GM18505 (cell line): ENCODE measurements at regions not wholly inside any gene's neighbourhood (a gene's known extent, or its start where the extent isn't known, plus 50 kb on each side); places are given as distances from the start of the nearest gene placed in this dataset.

Experiments used
- ATAC-seq: cut with Tn5 transposase; IDR thresholded peaks from one replicate; pipeline ENCODE4 v1.9.1; 2021; ENCODE audit not compliant: unreplicated experiment
- POLR2A ChIP-seq: IDR thresholded peaks from 4 replicates; pipeline ENCODE4 v1.6.1; 2011; ENCODE audit warnings: borderline replicate concordance; ENCODE audit not compliant: insufficient read depth, insufficient read length; ENCODE audit errors: extremely low read depth

DNA sequence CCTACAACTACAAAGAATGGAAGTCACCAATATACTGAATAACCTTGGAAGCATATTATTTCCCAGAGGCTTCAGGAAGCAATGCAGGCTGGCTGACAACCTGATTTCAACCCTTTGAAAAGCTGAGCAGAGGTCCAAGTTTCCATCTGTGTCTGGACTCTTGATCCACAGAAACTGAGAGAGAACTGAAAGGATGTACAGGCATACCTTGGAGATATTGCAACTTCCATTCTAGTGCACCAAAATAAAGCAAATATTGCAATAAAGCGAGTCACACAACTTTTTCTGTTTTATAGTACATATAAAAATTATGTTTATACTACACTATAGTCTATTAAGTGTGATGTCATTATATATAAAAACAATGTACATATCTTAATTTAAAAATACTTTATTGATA lies 85.3 kb downstream of the TYW3 start:
- ATAC-seq = no peak
- TF ChIP-seq POLR2A = no peak

GRCh38 chr1:74818661-74819456 lies 85.9 kb downstream of the TYW3 start:
- ATAC-seq = no peak
- no peak for TF ChIP-seq POLR2A

DNA sequence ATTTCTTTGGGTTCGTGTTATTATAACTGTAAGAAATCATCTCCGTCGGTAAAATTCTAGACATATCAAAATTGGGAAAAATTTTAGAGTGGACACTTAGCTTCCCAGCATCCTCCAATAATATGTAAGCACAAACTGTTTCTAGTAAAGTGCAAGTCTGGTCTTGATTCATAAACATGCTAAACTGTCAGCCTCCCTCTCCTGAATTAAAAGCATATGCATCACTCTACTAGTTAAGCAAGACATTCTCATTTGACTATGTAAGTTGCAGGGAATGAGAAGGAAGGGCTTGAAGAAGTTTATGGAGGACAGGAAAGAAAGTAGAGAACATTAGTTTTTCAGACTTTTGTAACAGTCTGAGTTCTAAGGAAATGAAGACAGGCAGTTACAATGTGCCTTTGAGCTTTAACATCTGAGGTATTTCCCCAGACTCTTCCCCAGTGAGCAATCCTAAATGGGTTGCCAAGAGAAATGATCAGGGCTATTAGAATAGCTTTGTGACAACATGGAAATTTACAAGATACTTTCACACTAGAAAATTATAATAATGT lies 90.0 kb downstream of the TYW3 start:
- TF ChIP-seq POLR2A = no peak
- ATAC-seq = no peak

DNA sequence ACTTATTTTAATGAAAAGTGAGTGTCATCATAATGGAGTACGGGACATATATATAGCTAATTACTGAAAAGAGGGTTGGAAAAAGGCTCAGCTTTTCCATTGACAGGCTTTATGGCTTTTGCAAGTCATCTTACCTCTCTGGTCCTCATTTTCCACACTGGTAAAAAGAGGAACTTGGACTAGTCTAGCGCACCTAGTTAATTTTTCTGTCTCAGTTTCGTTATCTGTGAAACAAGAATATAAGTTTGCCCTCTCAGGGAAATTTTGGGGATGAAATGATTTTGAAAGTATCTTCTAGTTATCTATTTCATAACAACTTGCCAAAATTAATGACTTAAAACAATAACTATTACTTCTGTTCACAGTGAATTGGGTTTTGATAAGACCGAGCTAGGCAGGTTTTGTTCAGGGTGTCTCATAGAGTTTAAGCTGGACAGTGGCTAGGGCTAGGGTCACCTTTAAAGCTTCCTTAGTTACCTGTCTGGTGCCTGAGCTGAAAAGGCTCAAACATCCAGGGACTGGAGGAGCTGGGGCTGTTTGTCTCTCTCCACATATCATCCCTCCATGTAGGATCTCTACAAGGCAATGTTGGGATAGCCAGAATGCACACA lies 91.7 kb downstream of the TYW3 start:
- no peak for TF ChIP-seq POLR2A
- peak; percentile 66 for ATAC-seq

DNA sequence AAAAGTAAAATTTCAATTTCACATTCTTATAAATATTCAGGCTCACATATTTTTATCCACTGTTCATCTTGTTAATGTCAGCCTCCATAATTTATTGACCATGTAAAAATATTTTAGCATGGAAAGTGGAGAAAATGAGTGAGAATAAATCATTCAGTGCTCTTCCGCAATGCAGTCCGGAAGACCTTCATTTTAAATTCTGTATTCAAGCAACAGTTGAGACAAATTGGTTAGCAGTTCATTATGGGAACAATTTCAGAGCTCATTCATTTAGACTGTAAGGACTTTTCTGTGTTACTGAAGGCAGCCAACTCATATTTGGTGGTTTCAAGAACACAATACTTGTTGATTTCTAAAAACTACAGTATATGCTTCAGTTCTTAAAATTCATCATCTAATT lies 97.8 kb downstream of the TYW3 start:
- TF ChIP-seq POLR2A = no peak
- ATAC-seq = no peak

DNA sequence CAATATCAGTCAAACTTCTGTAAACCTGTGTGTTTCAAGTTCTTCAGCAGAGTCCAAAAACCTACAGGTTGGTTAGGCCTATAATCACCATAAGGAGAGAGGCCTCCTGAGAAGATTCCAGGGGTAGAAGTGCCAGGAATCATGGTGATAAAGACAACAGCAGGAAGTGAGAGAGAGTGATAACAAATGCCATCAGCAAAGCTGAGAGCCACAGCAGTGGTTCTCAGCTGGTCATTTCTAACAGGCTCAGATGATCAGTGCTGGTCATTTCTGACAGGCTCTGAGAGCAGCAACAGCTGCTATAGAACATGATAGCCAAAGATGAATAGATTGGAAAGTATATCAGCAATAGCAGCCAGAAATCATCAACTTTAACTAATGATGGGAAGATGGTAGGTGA lies 101.3 kb downstream of the TYW3 start:
- ATAC-seq = no peak
- no peak for TF ChIP-seq POLR2A

DNA sequence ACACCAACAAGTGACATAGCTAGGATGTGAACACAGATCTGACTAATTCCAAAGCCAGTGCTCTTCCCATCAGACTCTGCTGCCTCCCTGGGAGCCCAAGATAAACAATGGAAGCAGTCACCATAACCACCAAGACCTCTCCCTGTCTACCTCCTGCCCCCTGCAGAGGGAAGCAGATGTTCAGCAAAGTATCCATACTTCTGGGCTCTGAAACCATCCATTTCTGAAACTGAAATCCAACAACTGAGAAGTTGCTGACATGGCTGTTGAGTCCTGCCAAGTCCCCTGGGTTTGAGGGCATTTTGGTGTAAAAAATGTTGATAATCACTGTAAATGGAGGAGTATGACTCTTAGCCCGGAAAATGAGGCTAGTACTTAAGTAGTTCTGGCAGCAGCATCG lies 102.1 kb downstream of the TYW3 start:
- TF ChIP-seq POLR2A = no peak
- no peak for ATAC-seq

DNA sequence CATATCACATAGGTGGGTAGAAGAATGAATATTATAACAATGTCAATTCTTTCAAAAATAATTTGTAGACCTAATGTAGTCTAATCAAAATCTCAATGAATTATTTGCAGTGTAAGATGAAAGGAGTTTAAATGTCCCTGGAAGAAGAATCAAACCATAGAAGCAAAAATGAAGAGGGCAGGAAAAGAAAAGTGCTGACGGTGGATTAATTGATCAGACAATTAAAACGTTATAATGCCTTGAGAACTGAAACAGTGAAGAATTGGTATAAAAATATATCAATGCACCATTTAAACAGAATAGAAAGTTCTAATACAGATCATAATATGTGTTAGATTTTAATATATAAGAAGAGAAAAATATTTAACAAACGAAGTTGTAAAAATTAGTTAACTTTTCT lies 109.8 kb downstream of the TYW3 start:
- ATAC-seq = no peak
- TF ChIP-seq POLR2A = no peak

- no peak for ATAC-seq
- TF ChIP-seq POLR2A = no peak
Measured at GRCh38 chr1:74847715-74848114, 114.8 kb downstream of the TYW3 start.

DNA sequence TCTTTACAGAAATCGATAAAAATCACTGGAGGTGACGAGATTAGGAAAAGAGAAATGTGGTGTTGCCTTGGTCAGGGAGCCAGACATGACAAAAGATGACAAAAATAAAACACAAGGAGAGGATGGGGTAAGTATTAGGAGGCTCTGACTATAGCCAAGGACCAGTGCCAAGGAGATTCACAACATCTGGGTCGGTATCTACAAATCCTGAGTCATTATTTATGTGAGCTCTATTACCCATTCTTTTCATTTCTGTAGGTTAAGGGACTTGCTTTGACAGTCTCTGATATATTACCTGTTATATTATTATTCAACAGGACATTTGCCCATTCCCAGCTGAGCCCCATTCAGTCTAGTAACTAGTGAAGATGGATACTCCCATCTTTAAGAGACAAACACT lies 120.8 kb downstream of the TYW3 start:
- no peak for ATAC-seq
- no peak for TF ChIP-seq POLR2A

- no peak for TF ChIP-seq POLR2A
- ATAC-seq = no peak
Measured at GRCh38 chr1:74856174-74856573, 123.2 kb downstream of the TYW3 start.

- TF ChIP-seq POLR2A = no peak
- ATAC-seq = no peak
Measured at GRCh38 chr1:74857676-74858075, 124.7 kb downstream of the TYW3 start.

DNA sequence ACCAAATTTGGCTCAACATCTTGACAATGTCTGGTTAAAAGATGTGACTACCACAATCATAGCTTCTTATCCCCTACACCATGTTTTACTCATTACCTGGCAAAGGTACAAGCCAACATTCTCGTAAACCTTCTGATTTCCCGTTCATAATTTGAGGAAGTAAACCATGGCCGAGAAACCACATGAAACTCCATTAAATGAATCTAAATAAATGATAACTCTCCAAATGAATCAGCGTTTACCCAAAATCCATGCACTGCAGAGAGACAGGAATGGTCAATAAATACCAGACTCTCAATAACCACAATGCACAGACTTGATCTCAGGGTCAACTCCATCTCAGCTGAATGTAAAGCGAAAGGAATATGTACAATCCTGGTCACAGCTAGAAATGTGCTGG lies 125.2 kb downstream of the TYW3 start:
- no peak for TF ChIP-seq POLR2A
- ATAC-seq = no peak

DNA sequence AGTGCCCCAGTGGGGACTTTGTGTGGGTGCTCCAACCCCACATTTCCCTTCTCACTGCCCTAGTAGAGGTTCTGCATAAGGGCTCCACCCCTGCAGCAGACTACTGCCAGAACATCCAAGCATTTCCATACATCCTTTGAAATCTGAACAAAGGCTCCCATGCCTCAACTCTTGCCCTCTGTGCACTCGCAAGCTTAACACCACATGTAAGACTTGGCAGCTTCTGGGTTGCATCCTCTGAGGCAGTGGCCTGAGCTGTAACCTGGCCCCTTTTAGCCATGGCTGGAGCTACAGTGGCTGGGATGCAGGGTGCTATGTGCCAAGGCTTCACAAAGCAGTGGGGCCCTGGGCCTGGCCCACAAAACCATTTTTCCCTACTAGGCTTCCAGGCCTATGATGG lies 128.9 kb downstream of the TYW3 start:
- TF ChIP-seq POLR2A = no peak

More for the DNA sequence above, 128.9 kb downstream of the TYW3 start:
- ATAC-seq = no peak
